H9 (cell line): ENCODE measurements at regions not wholly inside any gene's neighbourhood (a gene's known extent, or its start where the extent isn't known, plus 50 kb on each side); places are given as distances from the start of the nearest gene placed in this dataset.

Experiments used
- DNase-seq: peaks from one replicate; pipeline ENCODE4 v3.0.0-alpha.2; 2017
- H2AFZ ChIP-seq: one replicate; pipeline ENCODE4 v1.6.1; 2013; ENCODE audit warnings: mild to moderate bottlenecking, low read length, control low read depth, moderate library complexity
- H2AK5ac ChIP-seq: 2 replicates; pipeline ENCODE4 v1.6.1; 2013; ENCODE audit warnings: low read length, control low read depth, mixed read lengths; ENCODE audit not compliant: insufficient read length
- H2BK120ac ChIP-seq: one replicate; pipeline ENCODE4 v1.6.1; 2013; ENCODE audit warnings: low read depth, mild to moderate bottlenecking, low read length, control low read depth, inconsistent platforms; ENCODE audit not compliant: poor library complexity, severe bottlenecking
- H2BK12ac ChIP-seq: 2 replicates; pipeline ENCODE4 v1.6.1; 2013; ENCODE audit warnings: low read length, control low read depth, mixed read lengths, low read depth; ENCODE audit not compliant: insufficient read length
- H2BK15ac ChIP-seq: 2 replicates; pipeline ENCODE4 v1.6.1; 2013; ENCODE audit warnings: low read depth, low read length, control low read depth
- H2BK20ac ChIP-seq: one replicate; pipeline ENCODE4 v1.6.1; 2013; ENCODE audit warnings: low read depth, mild to moderate bottlenecking, low read length, control low read depth, inconsistent platforms; ENCODE audit not compliant: poor library complexity, severe bottlenecking
- H2BK5ac ChIP-seq: 2 replicates; pipeline ENCODE4 v1.6.1; 2013; ENCODE audit warnings: low read length, control low read depth, mixed read lengths; ENCODE audit not compliant: insufficient read length
- H3K14ac ChIP-seq: 2 replicates; pipeline ENCODE4 v1.6.1; 2013; ENCODE audit warnings: low read length, control low read depth; ENCODE audit not compliant: insufficient read depth
- H3K18ac ChIP-seq: 2 replicates; pipeline ENCODE4 v1.6.1; 2013; ENCODE audit warnings: low read depth, mild to moderate bottlenecking, mixed read lengths, low read length, control low read depth; ENCODE audit not compliant: insufficient read length
- H3K23ac ChIP-seq: 2 replicates; pipeline ENCODE4 v1.6.1; 2013; ENCODE audit warnings: low read length, control low read depth, mixed read lengths, low read depth; ENCODE audit not compliant: insufficient read length
- H3K23me2 ChIP-seq: 2 replicates; pipeline ENCODE4 v1.6.1; 2013; ENCODE audit warnings: low read depth, mild to moderate bottlenecking, mixed read lengths, low read length, control low read depth; ENCODE audit not compliant: insufficient read length, poor library complexity, severe bottlenecking
- H3K27ac ChIP-seq: 2 replicates; pipeline ENCODE4 v1.5.1; 2013; ENCODE audit warnings: low read length, control low read depth, mixed read lengths, low read depth; ENCODE audit not compliant: insufficient read length
- H3K27me3 ChIP-seq: 2 replicates; pipeline ENCODE4 v1.6.1; 2013; ENCODE audit warnings: low read length, control low read depth, inconsistent platforms; ENCODE audit not compliant: insufficient read depth
- H3K4ac ChIP-seq: 2 replicates; pipeline ENCODE4 v1.6.1; 2013; ENCODE audit warnings: low read depth, mild to moderate bottlenecking, control low read depth, inconsistent platforms, low read length, moderate library complexity
- H3K4me1 ChIP-seq: 2 replicates; pipeline ENCODE4 v1.6.1; 2013; ENCODE audit warnings: low read length, control low read depth, inconsistent platforms; ENCODE audit not compliant: insufficient read depth
- H3K4me2 ChIP-seq: 2 replicates; pipeline ENCODE4 v1.6.1; 2013; ENCODE audit warnings: low read length, control low read depth, mixed read lengths; ENCODE audit not compliant: insufficient read length, insufficient read depth
- H3K56ac ChIP-seq: 2 replicates; pipeline ENCODE4 v1.6.1; 2013; ENCODE audit warnings: low read depth, mild to moderate bottlenecking, mixed read lengths, low read length, control low read depth; ENCODE audit not compliant: insufficient read length
- H3K79me1 ChIP-seq: 2 replicates; pipeline ENCODE4 v1.6.1; 2013; ENCODE audit warnings: low read depth, mild to moderate bottlenecking, moderate library complexity, low read length, control low read depth, inconsistent platforms; ENCODE audit not compliant: insufficient read depth, poor library complexity, severe bottlenecking
- H3K79me2 ChIP-seq: 2 replicates; pipeline ENCODE4 v1.6.1; 2013; ENCODE audit warnings: low read length, control low read depth, inconsistent platforms; ENCODE audit not compliant: insufficient read depth
- H3K9ac ChIP-seq: 2 replicates; pipeline ENCODE4 v1.6.1; 2013; ENCODE audit warnings: low read length, control low read depth, mixed read lengths; ENCODE audit not compliant: insufficient read length; ENCODE audit errors: extremely low read depth
- H3K9me3 ChIP-seq: one replicate; pipeline ENCODE4 v1.6.1; 2013; ENCODE audit warnings: low read depth, low read length, inconsistent platforms; ENCODE audit not compliant: control insufficient read depth
- H3T11ph ChIP-seq: one replicate; pipeline ENCODE4 v1.6.1; 2013; ENCODE audit warnings: mild to moderate bottlenecking, low read length, control low read depth, inconsistent platforms
- H4K20me1 ChIP-seq: one replicate; pipeline ENCODE4 v1.6.1; 2013; ENCODE audit not compliant: control insufficient read depth, insufficient read length, insufficient read depth
- H4K5ac ChIP-seq: 2 replicates; pipeline ENCODE4 v1.6.1; 2013; ENCODE audit warnings: low read depth, mild to moderate bottlenecking, mixed read lengths, low read length, control low read depth; ENCODE audit not compliant: insufficient read length
- H4K8ac ChIP-seq: replicated peaks from 2 replicates; pipeline ENCODE4 v1.6.1; 2013; ENCODE audit warnings: low read length, control low read depth, mixed read lengths, low read depth; ENCODE audit not compliant: insufficient read length
- H4K91ac ChIP-seq: 2 replicates; pipeline ENCODE4 v1.6.1; 2013; ENCODE audit warnings: low read depth, mild to moderate bottlenecking, moderate library complexity, mixed read lengths, low read length, control low read depth; ENCODE audit not compliant: insufficient read length
- H3K27ac Mint-ChIP-seq, 3 experiments: 2 replicates in 2 of 3; 3 replicates in 1 of 3; pipeline ENCODE4 v1.8.0; 2020 to 2021; ENCODE audit warnings: mixed read lengths in 3 of 3, mild to moderate bottlenecking in 1 of 3, moderate library complexity in 1 of 3
- H3K27me3 Mint-ChIP-seq: 2 replicates; pipeline ENCODE4 v1.8.0; 2021; ENCODE audit warnings: low read depth, mild to moderate bottlenecking, moderate library complexity, mixed read lengths
- H3K36me3 Mint-ChIP-seq, 3 experiments: 2 replicates in 2 of 3; 3 replicates in 1 of 3; pipeline ENCODE4 v1.8.0; 2020 to 2021; ENCODE audit warnings: low read depth in 3 of 3, mixed read lengths in 3 of 3; ENCODE audit not compliant: insufficient read depth in 1 of 3
- H3K4me1 Mint-ChIP-seq, 2 experiments: 2 replicates each; pipeline ENCODE4 v1.8.0; 2020; ENCODE audit warnings: mixed read lengths in 2 of 2
- H3K4me3 Mint-ChIP-seq, 2 experiments: 2 replicates in 1 of 2; 3 replicates in 1 of 2; pipeline ENCODE4 v1.8.0; 2020 to 2021; ENCODE audit warnings: mild to moderate bottlenecking in 2 of 2, mixed read lengths in 2 of 2, moderate library complexity in 1 of 2
- H3K9me3 Mint-ChIP-seq, 2 experiments: 2 replicates in 1 of 2; 3 replicates in 1 of 2; pipeline ENCODE4 v1.8.0; 2020; ENCODE audit warnings: mild to moderate bottlenecking in 2 of 2, mixed read lengths in 2 of 2, moderate library complexity in 1 of 2
- WGBS: extraction: QIAGEN DNeasy Blood & Tissue Kit; methylation state at CpG from one replicate; pipeline ENCODE4 v1.1.7; 2013; ENCODE audit warnings: missing lambda C conversion rate, low lambda C conversion rate, mixed read lengths; ENCODE audit not compliant: insufficient read length; ENCODE audit errors: extremely low coverage; 5-methylcytosine and 5-hydroxymethylcytosine counted together
- TF ChIP-seq, protein P1 (sequence below): fragments of 200-600 bp; sonication (generic); conservative IDR thresholded peaks from 3 replicates; pipeline ENCODE4 v1.8.0; 2021; ENCODE audit warnings: antibody characterized with exemption, mild to moderate bottlenecking

DNA sequence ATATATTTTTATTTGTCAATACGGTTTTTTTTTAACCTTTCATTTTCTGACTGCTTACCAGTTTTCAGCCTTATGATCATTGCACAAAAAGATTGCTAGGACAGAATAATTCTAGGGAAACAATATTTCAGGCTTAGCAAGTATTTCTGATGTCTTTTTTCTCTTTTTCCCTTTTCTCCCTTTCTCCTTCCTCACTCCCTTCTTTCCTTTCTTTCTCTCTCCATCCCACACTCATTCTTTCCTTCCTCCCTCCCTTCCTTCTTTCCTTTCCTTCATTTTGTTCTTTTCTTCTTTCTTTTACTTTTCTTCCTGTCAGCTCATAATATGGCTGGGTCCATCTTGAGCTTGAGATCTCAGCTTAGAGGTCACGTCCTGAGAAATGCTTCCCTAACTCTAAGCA, 601.4 kb upstream of the NOVA1 start:
- no CpG with 5 or more reads among the region's 2 CpGs for WGBS
- no peak for DNase-seq
- H2AK5ac ChIP-seq, result no peak overlapping the region
- H2BK15ac ChIP-seq, result no peak overlapping the region
- H2AFZ ChIP-seq, result no peak overlapping the region
- H3K27ac ChIP-seq, result no peak overlapping the region
- no peak overlapping the region for H3K18ac ChIP-seq
- Mint-ChIP-seq H3K4me1 (no peaks in the 10 kb centered on the region), H3K27me3 (no peaks in the 10 kb centered on the region), H3K4me3 (no peak overlapping the region), H3K27ac (no peak overlapping the region), H3K36me3 (no peaks in the 10 kb centered on the region), H3K9me3 (no peaks in the 10 kb centered on the region)
- H4K91ac ChIP-seq, result no peak overlapping the region
- no peak overlapping the region for H3K14ac ChIP-seq
- H2BK12ac ChIP-seq, result no peak overlapping the region
- TF ChIP-seq, protein P1, sequence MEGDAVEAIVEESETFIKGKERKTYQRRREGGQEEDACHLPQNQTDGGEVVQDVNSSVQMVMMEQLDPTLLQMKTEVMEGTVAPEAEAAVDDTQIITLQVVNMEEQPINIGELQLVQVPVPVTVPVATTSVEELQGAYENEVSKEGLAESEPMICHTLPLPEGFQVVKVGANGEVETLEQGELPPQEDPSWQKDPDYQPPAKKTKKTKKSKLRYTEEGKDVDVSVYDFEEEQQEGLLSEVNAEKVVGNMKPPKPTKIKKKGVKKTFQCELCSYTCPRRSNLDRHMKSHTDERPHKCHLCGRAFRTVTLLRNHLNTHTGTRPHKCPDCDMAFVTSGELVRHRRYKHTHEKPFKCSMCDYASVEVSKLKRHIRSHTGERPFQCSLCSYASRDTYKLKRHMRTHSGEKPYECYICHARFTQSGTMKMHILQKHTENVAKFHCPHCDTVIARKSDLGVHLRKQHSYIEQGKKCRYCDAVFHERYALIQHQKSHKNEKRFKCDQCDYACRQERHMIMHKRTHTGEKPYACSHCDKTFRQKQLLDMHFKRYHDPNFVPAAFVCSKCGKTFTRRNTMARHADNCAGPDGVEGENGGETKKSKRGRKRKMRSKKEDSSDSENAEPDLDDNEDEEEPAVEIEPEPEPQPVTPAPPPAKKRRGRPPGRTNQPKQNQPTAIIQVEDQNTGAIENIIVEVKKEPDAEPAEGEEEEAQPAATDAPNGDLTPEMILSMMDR, result no peak
- H4K5ac ChIP-seq, result no peak overlapping the region
- H3K56ac ChIP-seq, result no peak overlapping the region
- H3K23ac ChIP-seq, result no peak overlapping the region
- H3K23me2 ChIP-seq, result no peaks in the 10 kb centered on the region
- no peak overlapping the region for H2BK120ac ChIP-seq
- no peaks in the 10 kb centered on the region for H3K27me3 ChIP-seq
- no peaks in the 10 kb centered on the region for H3K4me1 ChIP-seq
- H3K9ac ChIP-seq, result no peak overlapping the region
- H2BK5ac ChIP-seq, result no peak overlapping the region
- H2BK20ac ChIP-seq, result no peak overlapping the region
- no peaks in the 10 kb centered on the region for H3K79me1 ChIP-seq
- no peak overlapping the region for H3K4ac ChIP-seq
- H3K4me2 ChIP-seq, result no peak overlapping the region
- H3K9me3 ChIP-seq, result no peaks in the 10 kb centered on the region
- H4K20me1 ChIP-seq, result no peaks in the 10 kb centered on the region
- no peak overlapping the region for H4K8ac ChIP-seq
- H3T11ph ChIP-seq, result no peak overlapping the region
- H3K79me2 ChIP-seq, result no peaks in the 10 kb centered on the region
